HL-60 (cell line): ENCODE measurements at regions not wholly inside any gene's neighbourhood (a gene's known extent, or its start where the extent isn't known, plus 50 kb on each side); places are given as distances from the start of the nearest gene placed in this dataset.

Source experiments
- DNase-seq, 2 experiments: peaks; one replicate each; pipeline ENCODE4 v3.0.0-alpha.2; 2010 to 2020; ENCODE audit warnings: low read depth in 1 of 2, low spot score in 1 of 2
- H3K27ac ChIP-seq: fragments of 250-450 bp; sonication (Bioruptor Pico); replicated peaks from 2 replicates; pipeline ENCODE4 v1.5.1; 2020; ENCODE audit warnings: mild to moderate bottlenecking, moderate library complexity
- H3K27me3 ChIP-seq: fragments of 250-450 bp; sonication (Bioruptor Pico); 2 replicates; pipeline ENCODE4 v1.5.1; 2021; ENCODE audit warnings: mild to moderate bottlenecking, moderate library complexity; ENCODE audit not compliant: insufficient read depth, poor library complexity, severe bottlenecking
- H3K4me3 ChIP-seq: replicated peaks from 2 replicates; pipeline ENCODE4 v1.5.1; 2011; ENCODE audit warnings: mild to moderate bottlenecking, control low read depth, low read length; ENCODE audit not compliant: insufficient read depth
- GABPA ChIP-seq: IDR thresholded peaks from 2 replicates; pipeline ENCODE4 v1.6.1; 2012; ENCODE audit warnings: low read depth
- POLR2AphosphoS5 ChIP-seq: IDR thresholded peaks from 2 replicates; pipeline ENCODE4 v1.6.1; 2012; ENCODE audit warnings: low read depth
- SPI1 ChIP-seq: IDR thresholded peaks from 2 replicates; pipeline ENCODE4 v1.6.1; 2012; ENCODE audit warnings: low read depth, mild to moderate bottlenecking, borderline replicate concordance
- TF ChIP-seq, protein P1 (sequence below): IDR thresholded peaks from 2 replicates; pipeline ENCODE4 v1.6.1; 2012; ENCODE audit warnings: low read depth; ENCODE audit not compliant: insufficient replicate concordance
- TF ChIP-seq, protein P2 (sequence below): IDR thresholded peaks from one replicate; pipeline ENCODE4 v1.5.1; 2011; ENCODE audit warnings: low read length, control low read depth, inconsistent platforms; ENCODE audit not compliant: insufficient read depth

DNA sequence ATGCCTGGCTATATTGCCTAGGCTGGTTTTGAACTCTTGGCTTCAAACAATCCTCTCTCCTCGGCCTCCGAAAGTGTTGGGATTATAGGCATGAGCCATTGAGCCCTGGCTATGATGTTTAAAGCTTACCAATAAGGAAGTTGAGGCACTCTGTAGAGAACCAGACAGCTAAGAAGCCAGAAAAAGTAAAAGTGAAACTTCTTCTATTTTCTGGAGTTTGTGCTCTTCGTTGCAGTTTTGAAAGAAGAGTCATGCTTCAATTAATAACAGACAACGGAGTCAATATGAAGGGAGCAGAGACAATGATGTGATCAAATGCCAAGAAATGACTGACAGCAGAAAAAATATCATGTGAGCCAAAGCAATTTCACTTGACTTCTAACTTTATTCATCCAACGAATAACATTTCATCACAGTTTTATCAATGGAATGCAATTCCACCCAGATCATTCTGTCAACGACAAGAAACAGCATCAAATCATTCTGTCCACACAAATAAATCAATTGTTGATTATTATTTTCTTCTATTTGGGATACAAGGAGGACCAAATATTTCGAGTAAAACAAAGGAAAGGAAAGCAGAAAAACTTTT is 175.5 kb upstream of the CELF4 start:
- no peaks in the 10 kb centered on the region for H3K27me3 ChIP-seq
- DNase-seq, result no peak
- TF ChIP-seq SPI1 (no peak), GABPA (no peak), POLR2AphosphoS5 (no peak)
- TF ChIP-seq, protein P1, sequence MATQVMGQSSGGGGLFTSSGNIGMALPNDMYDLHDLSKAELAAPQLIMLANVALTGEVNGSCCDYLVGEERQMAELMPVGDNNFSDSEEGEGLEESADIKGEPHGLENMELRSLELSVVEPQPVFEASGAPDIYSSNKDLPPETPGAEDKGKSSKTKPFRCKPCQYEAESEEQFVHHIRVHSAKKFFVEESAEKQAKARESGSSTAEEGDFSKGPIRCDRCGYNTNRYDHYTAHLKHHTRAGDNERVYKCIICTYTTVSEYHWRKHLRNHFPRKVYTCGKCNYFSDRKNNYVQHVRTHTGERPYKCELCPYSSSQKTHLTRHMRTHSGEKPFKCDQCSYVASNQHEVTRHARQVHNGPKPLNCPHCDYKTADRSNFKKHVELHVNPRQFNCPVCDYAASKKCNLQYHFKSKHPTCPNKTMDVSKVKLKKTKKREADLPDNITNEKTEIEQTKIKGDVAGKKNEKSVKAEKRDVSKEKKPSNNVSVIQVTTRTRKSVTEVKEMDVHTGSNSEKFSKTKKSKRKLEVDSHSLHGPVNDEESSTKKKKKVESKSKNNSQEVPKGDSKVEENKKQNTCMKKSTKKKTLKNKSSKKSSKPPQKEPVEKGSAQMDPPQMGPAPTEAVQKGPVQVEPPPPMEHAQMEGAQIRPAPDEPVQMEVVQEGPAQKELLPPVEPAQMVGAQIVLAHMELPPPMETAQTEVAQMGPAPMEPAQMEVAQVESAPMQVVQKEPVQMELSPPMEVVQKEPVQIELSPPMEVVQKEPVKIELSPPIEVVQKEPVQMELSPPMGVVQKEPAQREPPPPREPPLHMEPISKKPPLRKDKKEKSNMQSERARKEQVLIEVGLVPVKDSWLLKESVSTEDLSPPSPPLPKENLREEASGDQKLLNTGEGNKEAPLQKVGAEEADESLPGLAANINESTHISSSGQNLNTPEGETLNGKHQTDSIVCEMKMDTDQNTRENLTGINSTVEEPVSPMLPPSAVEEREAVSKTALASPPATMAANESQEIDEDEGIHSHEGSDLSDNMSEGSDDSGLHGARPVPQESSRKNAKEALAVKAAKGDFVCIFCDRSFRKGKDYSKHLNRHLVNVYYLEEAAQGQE, result no peak
- TF ChIP-seq, protein P2, sequence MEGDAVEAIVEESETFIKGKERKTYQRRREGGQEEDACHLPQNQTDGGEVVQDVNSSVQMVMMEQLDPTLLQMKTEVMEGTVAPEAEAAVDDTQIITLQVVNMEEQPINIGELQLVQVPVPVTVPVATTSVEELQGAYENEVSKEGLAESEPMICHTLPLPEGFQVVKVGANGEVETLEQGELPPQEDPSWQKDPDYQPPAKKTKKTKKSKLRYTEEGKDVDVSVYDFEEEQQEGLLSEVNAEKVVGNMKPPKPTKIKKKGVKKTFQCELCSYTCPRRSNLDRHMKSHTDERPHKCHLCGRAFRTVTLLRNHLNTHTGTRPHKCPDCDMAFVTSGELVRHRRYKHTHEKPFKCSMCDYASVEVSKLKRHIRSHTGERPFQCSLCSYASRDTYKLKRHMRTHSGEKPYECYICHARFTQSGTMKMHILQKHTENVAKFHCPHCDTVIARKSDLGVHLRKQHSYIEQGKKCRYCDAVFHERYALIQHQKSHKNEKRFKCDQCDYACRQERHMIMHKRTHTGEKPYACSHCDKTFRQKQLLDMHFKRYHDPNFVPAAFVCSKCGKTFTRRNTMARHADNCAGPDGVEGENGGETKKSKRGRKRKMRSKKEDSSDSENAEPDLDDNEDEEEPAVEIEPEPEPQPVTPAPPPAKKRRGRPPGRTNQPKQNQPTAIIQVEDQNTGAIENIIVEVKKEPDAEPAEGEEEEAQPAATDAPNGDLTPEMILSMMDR, result no peak
- no peak overlapping the region for H3K27ac ChIP-seq
- no peak overlapping the region for H3K4me3 ChIP-seq

DNA sequence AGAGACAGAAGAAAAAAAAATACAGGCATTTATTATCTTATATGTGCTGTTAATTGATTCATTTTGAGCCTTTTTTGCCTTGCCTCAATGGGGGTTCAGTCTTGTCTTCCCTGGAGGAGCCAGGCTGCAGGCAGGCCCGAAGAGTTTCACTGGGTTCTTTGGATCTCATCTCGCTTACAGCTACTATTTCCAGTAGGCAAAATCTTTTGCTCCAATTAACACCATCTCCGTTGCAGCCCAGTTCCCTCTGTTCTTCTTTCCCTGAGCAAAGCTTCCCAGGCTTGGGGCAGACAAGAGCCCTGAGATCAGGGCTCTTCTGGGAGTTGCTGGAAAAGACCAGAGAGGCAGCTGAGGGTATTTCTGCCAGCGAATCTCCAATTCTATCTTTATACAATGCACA is 168.8 kb upstream of the CELF4 start:
- DNase-seq, result no peak
- peaks cover 2% of the 10 kb centered on the region for H3K27me3 ChIP-seq
- TF ChIP-seq, protein P2, result no peak
- TF ChIP-seq POLR2AphosphoS5, result no peak
- TF ChIP-seq, protein P1, result no peak
- TF ChIP-seq GABPA, result no peak
- no peak for TF ChIP-seq SPI1

DNA sequence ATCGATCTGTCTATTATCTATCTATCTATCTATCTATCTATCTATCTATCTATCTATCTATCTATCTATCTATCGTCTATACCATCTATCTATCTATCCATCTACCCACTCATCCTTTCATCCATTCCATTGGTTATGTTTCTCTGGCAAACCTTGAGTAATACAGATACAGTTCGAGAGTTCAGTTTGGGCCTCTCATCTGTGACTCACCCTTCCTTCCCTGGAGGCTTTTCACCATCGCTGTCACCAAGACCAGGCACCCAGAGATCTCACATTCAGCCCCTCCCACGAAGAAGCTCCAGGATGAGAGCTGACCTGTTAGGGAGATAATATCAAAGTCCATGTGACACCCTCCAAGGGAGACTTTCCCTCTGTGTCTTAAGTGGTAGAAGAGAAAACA is 164.1 kb upstream of the CELF4 start:
- no peak overlapping the region for H3K4me3 ChIP-seq
- no peak overlapping the region for H3K27ac ChIP-seq
- no peak for TF ChIP-seq SPI1
- TF ChIP-seq, protein P2, result no peak
- TF ChIP-seq POLR2AphosphoS5, result no peak
- TF ChIP-seq, protein P1, result no peak
- no peak for TF ChIP-seq GABPA
- peaks cover under 1% of the 10 kb centered on the region for H3K27me3 ChIP-seq
- DNase-seq, result no peak

More for the DNA sequence above, 168.8 kb upstream of the CELF4 start:
- H3K4me3 ChIP-seq, result no peak overlapping the region
- H3K27ac ChIP-seq, result no peak overlapping the region
